DOHH2 (cell line): ENCODE measurements at regions not wholly inside any gene's neighbourhood (a gene's known extent, or its start where the extent isn't known, plus 50 kb on each side); places are given as distances from the start of the nearest gene placed in this dataset.

Experiments used
- CTCF ChIP-seq: fragments of 200-600 bp; sonication (generic); IDR thresholded peaks from one replicate; pipeline ENCODE4 v1.5.1; 2014; ENCODE audit warnings: antibody characterized with exemption, mild to moderate bottlenecking, low read depth, low read length; ENCODE audit not compliant: poor library complexity, severe bottlenecking
- EZH2phosphoT487 ChIP-seq: fragments of 200-600 bp; sonication (generic); IDR thresholded peaks from 2 replicates; pipeline ENCODE4 v1.6.1; 2017; ENCODE audit warnings: borderline replicate concordance, mild to moderate bottlenecking, antibody characterized with exemption, low read length, moderate library complexity, mixed read lengths

- no peak for TF ChIP-seq CTCF
- TF ChIP-seq EZH2phosphoT487: no peak
Observed at GRCh38 chr5:89130851-89131250, 247.9 kb upstream of the MEF2C start.
